ENCODE measurements at regions not wholly inside any gene's neighbourhood (a gene's known extent, or its start where the extent isn't known, plus 50 kb on each side); places are given as distances from the start of the nearest gene placed in this dataset.

DNA sequence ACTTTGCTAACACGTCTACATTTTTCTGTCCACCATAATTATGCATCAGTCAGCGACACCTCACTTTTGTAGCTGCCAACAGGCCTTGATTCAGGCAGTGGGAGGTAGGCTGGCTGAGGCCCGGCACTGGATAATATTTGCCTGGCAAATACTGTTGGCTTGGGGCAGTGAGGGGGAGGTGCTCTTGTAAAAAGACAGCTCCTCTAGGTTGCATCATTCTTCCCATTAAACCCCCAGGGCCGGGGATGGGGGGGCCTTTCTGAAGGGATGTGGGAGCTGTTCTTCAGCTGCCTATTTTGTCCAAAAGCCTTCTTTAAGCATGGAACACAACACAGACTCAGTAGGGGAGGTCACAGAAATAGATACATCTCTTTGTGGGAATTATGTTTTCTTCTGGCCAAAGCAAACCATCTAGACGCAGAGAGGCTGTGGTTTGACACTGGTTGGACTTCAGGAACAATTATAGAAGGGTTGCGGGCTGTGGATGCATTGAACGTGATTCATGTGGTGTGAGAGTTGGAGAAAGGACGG is 338.3 kb upstream of the NT5E start:
- no peak overlapping the region for H3K4me3 ChIP-seq (ENCODE audit: low read length)
- no peaks in the 10 kb centered on the region for H3K36me3 ChIP-seq (ENCODE audit: insufficient read depth, low read length)
- H3K27ac Mint-ChIP-seq: no peak overlapping the region
- H3K27me3 Mint-ChIP-seq: no peaks in the 10 kb centered on the region
- no peaks in the 10 kb centered on the region for H3K27me3 ChIP-seq (ENCODE audit: insufficient read depth, low read length, poor library complexity, severe bottlenecking)
- no peak for DNase-seq
- CTCF ChIA-PET: no interaction called here
- H3K4me3 Mint-ChIP-seq: no peak overlapping the region
- POLR2A ChIA-PET: no interaction called here
- no peak overlapping the region for H3K27ac ChIP-seq (ENCODE audit: low read depth, low read length)
- H3K4me1 ChIP-seq (ENCODE audit: insufficient read depth, low read length): no peaks in the 10 kb centered on the region
- H3K36me3 Mint-ChIP-seq: no peaks in the 10 kb centered on the region
- peaks cover 0 to 1% (median 0%) of the 10 kb centered on the region in 5 donors for H3K9me3 Mint-ChIP-seq
- no peaks in the 10 kb centered on the region for H3K9me3 ChIP-seq (ENCODE audit: low read length)
- H3K4me1 Mint-ChIP-seq: no peaks in the 10 kb centered on the region

DNA sequence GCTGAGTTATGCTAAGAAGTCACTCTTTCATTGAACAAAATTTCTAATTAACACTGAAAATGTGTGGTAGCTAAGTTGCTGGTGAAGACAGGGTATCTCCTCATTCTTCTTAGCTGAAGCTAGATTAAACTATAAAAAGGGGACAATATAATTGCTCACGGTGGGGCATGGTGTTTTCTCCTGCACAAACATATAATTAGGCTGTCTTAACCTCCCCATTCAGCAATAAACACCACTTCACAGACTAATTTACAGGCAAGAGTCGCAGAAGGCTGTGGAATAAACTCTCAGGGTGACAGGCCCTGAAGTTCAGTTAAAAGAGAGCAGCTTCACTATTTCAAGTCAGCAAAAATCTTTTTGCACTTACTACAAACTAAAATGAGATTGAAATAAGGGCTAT is 338.9 kb upstream of the NT5E start:
- Histone ChIP-seq H3K36me3 (ENCODE audit: insufficient read depth, low read length) (no peaks in the 10 kb centered on the region), H3K4me1 (ENCODE audit: insufficient read depth, low read length) (no peaks in the 10 kb centered on the region), H3K27ac (ENCODE audit: low read depth, low read length) (no peak overlapping the region), H3K27me3 (ENCODE audit: insufficient read depth, low read length, poor library complexity, severe bottlenecking) (no peaks in the 10 kb centered on the region), H3K9me3 (ENCODE audit: low read length) (no peaks in the 10 kb centered on the region), H3K4me3 (ENCODE audit: low read length) (no peak overlapping the region)
- H3K36me3 Mint-ChIP-seq: no peaks in the 10 kb centered on the region
- no peaks in the 10 kb centered on the region for H3K27me3 Mint-ChIP-seq
- ChIA-PET CTCF (no interaction called here), POLR2A (no interaction called here)
- no peak overlapping the region for H3K4me3 Mint-ChIP-seq
- peaks cover 0 to 1% (median 0%) of the 10 kb centered on the region in 5 donors for H3K9me3 Mint-ChIP-seq
- no peaks in the 10 kb centered on the region for H3K4me1 Mint-ChIP-seq
- DNase-seq: no peak
- H3K27ac Mint-ChIP-seq: no peak overlapping the region

DNA sequence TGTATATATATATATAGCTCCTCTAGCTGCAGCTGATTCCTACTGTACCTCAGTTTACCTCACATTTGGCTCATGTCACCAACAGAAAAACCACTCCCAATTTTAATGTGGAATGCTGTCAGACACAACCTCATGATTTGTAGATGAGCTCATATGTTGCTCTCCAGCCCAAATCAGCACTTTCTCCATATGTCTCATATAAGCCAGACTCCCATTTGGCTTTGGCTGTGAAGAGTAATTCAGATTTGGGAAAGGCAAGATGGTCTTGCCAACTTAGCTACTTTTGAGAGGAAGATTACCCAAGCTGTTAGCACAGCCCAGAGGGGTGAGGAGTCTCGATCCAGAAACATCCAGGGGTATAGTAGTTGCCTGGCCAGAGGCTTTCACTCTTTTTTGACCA is 342.2 kb upstream of the NT5E start:
- no peak overlapping the region for H3K4me3 Mint-ChIP-seq
- H3K27me3 Mint-ChIP-seq: no peaks in the 10 kb centered on the region
- no peaks in the 10 kb centered on the region for H3K36me3 Mint-ChIP-seq
- H3K27ac ChIP-seq (ENCODE audit: low read depth, low read length): no peak overlapping the region
- CTCF ChIA-PET: no interaction called here
- no peak overlapping the region for H3K4me3 ChIP-seq (ENCODE audit: low read length)
- H3K27ac Mint-ChIP-seq: no peak overlapping the region
- H3K9me3 Mint-ChIP-seq: peaks cover 0 to 3% (median 0%) of the 10 kb centered on the region in 5 donors
- DNase-seq: no peak
- POLR2A ChIA-PET: no interaction called here
- H3K4me1 ChIP-seq (ENCODE audit: insufficient read depth, low read length): no peaks in the 10 kb centered on the region
- no peaks in the 10 kb centered on the region for H3K27me3 ChIP-seq (ENCODE audit: insufficient read depth, low read length, poor library complexity, severe bottlenecking)
- no peaks in the 10 kb centered on the region for H3K36me3 ChIP-seq (ENCODE audit: insufficient read depth, low read length)
- no peaks in the 10 kb centered on the region for H3K9me3 ChIP-seq (ENCODE audit: low read length)
- H3K4me1 Mint-ChIP-seq: no peaks in the 10 kb centered on the region

DNA sequence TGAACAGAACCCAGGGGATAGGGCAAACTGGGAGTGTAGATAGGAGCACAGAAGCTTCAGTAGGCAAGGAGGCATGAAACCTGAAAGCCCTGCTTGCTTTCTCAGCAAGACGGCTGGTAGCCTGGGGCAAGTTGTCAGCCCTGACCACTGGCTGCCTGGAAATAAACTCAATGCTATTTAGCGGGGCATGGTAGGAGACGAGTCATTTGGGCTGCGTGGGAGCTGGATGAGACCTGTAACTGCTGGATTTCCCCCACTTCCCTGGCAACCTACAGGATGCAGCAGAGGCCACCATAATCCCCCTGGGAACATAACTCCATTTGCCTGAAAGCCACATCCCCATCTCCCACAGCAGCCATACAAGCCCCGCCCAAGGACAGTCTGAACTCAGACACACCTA is 332.6 kb upstream of the TBX18 start:
- Mint-ChIP-seq H3K4me3 (no peak overlapping the region), H3K27me3 (no peaks in the 10 kb centered on the region), H3K4me1 (no peaks in the 10 kb centered on the region), H3K36me3 (no peaks in the 10 kb centered on the region), H3K27ac (no peak overlapping the region), H3K9me3 (peaks cover 9 to 22% (median 11%) of the 10 kb centered on the region in 5 donors)
- Histone ChIP-seq H3K9me3 (ENCODE audit: low read length) (no peaks in the 10 kb centered on the region), H3K27me3 (ENCODE audit: insufficient read depth, low read length, poor library complexity, severe bottlenecking) (no peaks in the 10 kb centered on the region), H3K36me3 (ENCODE audit: insufficient read depth, low read length) (no peaks in the 10 kb centered on the region), H3K4me1 (ENCODE audit: insufficient read depth, low read length) (no peaks in the 10 kb centered on the region), H3K27ac (ENCODE audit: low read depth, low read length) (no peak overlapping the region), H3K4me3 (ENCODE audit: low read length) (no peak overlapping the region)
- ChIA-PET CTCF (interaction anchor here (0.6 kb wide), 1 partner anchor 74 kb away, joined by 3 read pairs; no protein-coding TSS in a partner anchor), POLR2A (no interaction called here)
- no peak for DNase-seq

DNA sequence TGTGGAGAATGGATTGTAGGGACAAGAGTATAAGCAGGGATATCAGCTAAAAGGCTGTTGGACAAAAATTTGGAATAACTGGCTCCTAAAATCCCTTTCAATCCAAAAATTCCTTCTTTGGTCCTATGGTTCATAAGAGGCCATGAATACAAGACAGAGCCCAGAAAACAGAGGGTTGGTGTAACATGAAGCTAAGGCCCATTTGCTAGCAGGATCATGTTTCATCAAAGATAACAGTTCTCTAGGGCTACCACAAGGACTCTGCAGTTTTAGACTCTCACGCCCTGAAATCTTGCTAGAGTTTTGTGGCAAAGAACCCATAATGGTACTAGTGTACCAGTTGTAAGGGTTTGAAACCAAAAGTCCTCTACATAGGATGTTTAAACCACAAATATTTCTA is 327.8 kb upstream of the TBX18 start:
- Histone ChIP-seq H3K9me3 (ENCODE audit: low read length) (no peaks in the 10 kb centered on the region), H3K4me1 (ENCODE audit: insufficient read depth, low read length) (no peaks in the 10 kb centered on the region), H3K27me3 (ENCODE audit: insufficient read depth, low read length, poor library complexity, severe bottlenecking) (no peaks in the 10 kb centered on the region), H3K27ac (ENCODE audit: low read depth, low read length) (no peak overlapping the region), H3K4me3 (ENCODE audit: low read length) (no peak overlapping the region), H3K36me3 (ENCODE audit: insufficient read depth, low read length) (no peaks in the 10 kb centered on the region)
- Mint-ChIP-seq H3K27ac (no peak overlapping the region), H3K36me3 (no peaks in the 10 kb centered on the region), H3K9me3 (peaks cover 0 to 14% (median 4%) of the 10 kb centered on the region in 5 donors), H3K4me3 (no peak overlapping the region), H3K4me1 (no peaks in the 10 kb centered on the region), H3K27me3 (no peaks in the 10 kb centered on the region)
- ChIA-PET POLR2A (no interaction called here), CTCF (no interaction called here)
- DNase-seq: no peak

DNA sequence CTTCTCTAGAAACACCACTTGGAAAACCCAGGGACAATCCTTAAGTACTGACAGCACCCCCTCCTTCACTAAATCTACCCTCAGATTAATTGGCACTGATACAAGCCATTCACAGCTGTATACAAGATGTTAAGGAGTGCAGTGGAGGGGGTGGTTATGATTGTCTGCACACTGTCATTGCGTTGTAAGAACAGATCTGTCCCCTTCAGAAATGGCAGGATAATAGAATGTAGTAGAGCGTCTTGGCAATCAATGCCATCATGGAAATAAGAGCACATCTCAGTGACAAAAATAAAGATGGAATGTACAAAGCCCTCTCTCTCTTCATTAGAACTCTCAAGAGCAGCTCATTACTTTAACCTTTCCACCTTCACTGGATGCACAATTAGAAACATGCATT is 324.9 kb upstream of the TBX18 start:
- H3K27ac ChIP-seq (ENCODE audit: low read depth, low read length): no peak overlapping the region
- H3K4me1 Mint-ChIP-seq: no peaks in the 10 kb centered on the region
- H3K36me3 Mint-ChIP-seq: no peaks in the 10 kb centered on the region
- H3K27ac Mint-ChIP-seq: no peak overlapping the region
- H3K36me3 ChIP-seq (ENCODE audit: insufficient read depth, low read length): no peaks in the 10 kb centered on the region
- no peak for DNase-seq
- H3K4me1 ChIP-seq (ENCODE audit: insufficient read depth, low read length): no peaks in the 10 kb centered on the region
- no peaks in the 10 kb centered on the region for H3K27me3 Mint-ChIP-seq
- peaks cover 0 to 9% (median 0%) of the 10 kb centered on the region in 5 donors for H3K9me3 Mint-ChIP-seq
- H3K4me3 Mint-ChIP-seq: no peak overlapping the region
- no peaks in the 10 kb centered on the region for H3K27me3 ChIP-seq (ENCODE audit: insufficient read depth, low read length, poor library complexity, severe bottlenecking)
- POLR2A ChIA-PET: no interaction called here
- CTCF ChIA-PET: no interaction called here
- H3K4me3 ChIP-seq (ENCODE audit: low read length): no peak overlapping the region
- no peaks in the 10 kb centered on the region for H3K9me3 ChIP-seq (ENCODE audit: low read length)

DNA sequence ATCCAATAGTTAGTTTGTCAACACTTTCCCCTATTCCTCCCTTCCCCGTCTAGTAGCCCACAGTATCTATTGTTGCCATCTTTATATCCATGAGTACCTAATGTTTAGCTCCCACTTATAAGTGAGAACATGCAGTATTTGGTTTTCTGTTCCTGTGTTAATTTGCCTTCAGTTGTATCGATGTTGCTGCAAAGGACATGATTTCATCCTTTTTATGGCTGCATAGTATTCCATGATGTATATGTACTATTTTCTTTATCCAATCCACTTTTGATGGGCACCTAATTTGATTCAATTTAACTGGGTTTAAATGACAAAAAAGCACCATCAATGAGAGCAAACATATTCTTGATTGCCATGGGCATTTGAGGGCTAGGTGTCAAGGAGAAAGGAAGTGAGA is 321.5 kb upstream of the TBX18 start:
- Histone ChIP-seq H3K27me3 (ENCODE audit: insufficient read depth, low read length, poor library complexity, severe bottlenecking) (no peaks in the 10 kb centered on the region), H3K36me3 (ENCODE audit: insufficient read depth, low read length) (no peaks in the 10 kb centered on the region), H3K4me1 (ENCODE audit: insufficient read depth, low read length) (no peaks in the 10 kb centered on the region), H3K4me3 (ENCODE audit: low read length) (no peak overlapping the region), H3K9me3 (ENCODE audit: low read length) (no peaks in the 10 kb centered on the region), H3K27ac (ENCODE audit: low read depth, low read length) (no peak overlapping the region)
- DNase-seq: no peak
- Mint-ChIP-seq H3K9me3 (peaks cover 0 to 8% (median 0%) of the 10 kb centered on the region in 5 donors), H3K27ac (no peak overlapping the region), H3K4me1 (no peaks in the 10 kb centered on the region), H3K4me3 (no peak overlapping the region), H3K27me3 (no peaks in the 10 kb centered on the region), H3K36me3 (no peaks in the 10 kb centered on the region)
- ChIA-PET CTCF (no interaction called here), POLR2A (no interaction called here)

DNA sequence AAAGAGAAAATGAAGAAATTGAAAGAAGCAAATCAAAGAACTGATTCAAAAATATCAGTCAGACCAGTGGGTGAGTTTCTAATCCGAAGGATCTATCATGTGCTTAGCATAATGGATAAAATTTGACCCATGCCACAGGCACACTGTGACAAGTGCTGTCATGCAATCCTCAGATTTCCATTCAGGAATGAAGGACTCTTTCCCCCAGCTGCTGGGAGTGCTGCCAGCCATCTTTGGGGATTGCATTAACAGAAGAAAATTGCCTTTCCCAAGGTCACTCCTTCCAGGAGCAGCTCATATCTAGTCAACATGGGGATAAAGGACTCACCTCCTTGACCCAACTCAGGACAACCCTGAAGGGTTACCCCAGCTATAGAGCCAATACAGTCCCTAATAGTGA is 316.7 kb upstream of the TBX18 start:
- no peak overlapping the region for H3K4me3 Mint-ChIP-seq
- H3K9me3 Mint-ChIP-seq: peaks cover 0 to 6% (median 2%) of the 10 kb centered on the region in 5 donors
- no peaks in the 10 kb centered on the region for H3K4me1 ChIP-seq (ENCODE audit: insufficient read depth, low read length)
- ChIA-PET CTCF (no interaction called here), POLR2A (no interaction called here)
- no peaks in the 10 kb centered on the region for H3K36me3 Mint-ChIP-seq
- peaks cover 0 to 3% of the 10 kb centered on the region in 2 donors for H3K27me3 Mint-ChIP-seq
- H3K27me3 ChIP-seq (ENCODE audit: insufficient read depth, low read length, poor library complexity, severe bottlenecking): no peaks in the 10 kb centered on the region
- H3K36me3 ChIP-seq (ENCODE audit: insufficient read depth, low read length): no peaks in the 10 kb centered on the region
- no peak overlapping the region for H3K27ac Mint-ChIP-seq
- H3K9me3 ChIP-seq (ENCODE audit: low read length): no peaks in the 10 kb centered on the region
- H3K27ac ChIP-seq (ENCODE audit: low read depth, low read length): no peak overlapping the region
- H3K4me1 Mint-ChIP-seq: no peaks in the 10 kb centered on the region
- no peak for DNase-seq
- no peak overlapping the region for H3K4me3 ChIP-seq (ENCODE audit: low read length)

DNA sequence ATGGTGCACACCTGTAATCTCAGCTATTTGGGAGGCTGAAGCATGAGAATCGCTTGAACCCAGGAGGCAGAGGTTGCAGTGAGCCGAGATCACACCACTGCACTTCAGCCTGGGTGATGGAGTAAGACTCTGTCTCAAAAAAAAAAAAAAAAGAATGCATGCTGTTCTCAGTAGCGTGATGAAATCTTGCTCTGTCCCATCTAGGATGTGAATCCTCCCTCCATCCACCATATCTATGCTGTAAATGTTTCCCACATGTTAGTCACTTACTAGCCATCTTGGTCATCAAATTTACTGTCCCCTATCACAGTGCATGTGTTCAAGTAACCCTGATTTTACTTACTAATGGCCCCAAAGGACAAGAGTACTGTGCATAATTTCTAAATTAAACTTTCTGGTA is 315.4 kb upstream of the TBX18 start:
- peaks cover 0 to 3% of the 10 kb centered on the region in 2 donors for H3K27me3 Mint-ChIP-seq
- no peak overlapping the region for H3K4me3 Mint-ChIP-seq
- Histone ChIP-seq H3K36me3 (ENCODE audit: insufficient read depth, low read length) (no peaks in the 10 kb centered on the region), H3K27ac (ENCODE audit: low read depth, low read length) (no peak overlapping the region), H3K4me3 (ENCODE audit: low read length) (no peak overlapping the region), H3K27me3 (ENCODE audit: insufficient read depth, low read length, poor library complexity, severe bottlenecking) (no peaks in the 10 kb centered on the region), H3K4me1 (ENCODE audit: insufficient read depth, low read length) (no peaks in the 10 kb centered on the region), H3K9me3 (ENCODE audit: low read length) (no peaks in the 10 kb centered on the region)
- no peak for DNase-seq
- ChIA-PET POLR2A (no interaction called here), CTCF (no interaction called here)
- H3K36me3 Mint-ChIP-seq: no peaks in the 10 kb centered on the region
- no peak overlapping the region for H3K27ac Mint-ChIP-seq
- H3K9me3 Mint-ChIP-seq: peaks cover 0 to 8% (median 3%) of the 10 kb centered on the region in 5 donors
- H3K4me1 Mint-ChIP-seq: no peaks in the 10 kb centered on the region

Data from CD8-positive, alpha-beta memory T cell (primary cell).